RWPE1 (cell line): ENCODE measurements at regions not wholly inside any gene's neighbourhood (a gene's known extent, or its start where the extent isn't known, plus 50 kb on each side); places are given as distances from the start of the nearest gene placed in this dataset.

ENCODE experiments used
- CTCF ChIA-PET: fragments of 350-600 bp; sonication (Branson Sonifier 250); formaldehyde crosslinking; extraction: SDS; loops from one replicate; lab custom pipeline; 2021; lab: Yijun Ruan, JAX
- POLR2A ChIA-PET: fragments of 400-600 bp; formaldehyde crosslinking; extraction: SDS; loops from one replicate; lab custom pipeline; 2020; ENCODE audit warnings: antibody characterized with exemption; ENCODE audit not compliant: low non-redundant PET; lab: Yijun Ruan, JAX
- DNase-seq: peaks from one replicate; pipeline ENCODE4 v3.0.0; 2012; ENCODE audit warnings: low spot score
- H3K27ac ChIP-seq: fragments of 450-650 bp; 2 replicates; pipeline ENCODE4 v1.5.1; 2017
- CTCF ChIP-seq: fragments of 450-650 bp; conservative IDR thresholded peaks from 2 replicates; pipeline ENCODE4 v1.5.1; 2017; ENCODE audit warnings: low read depth, mild to moderate bottlenecking

GRCh38 chr3:124659175-124659574, 71.1 kb upstream of the UMPS start:
- TF ChIP-seq CTCF = no peak
- H3K27ac ChIP-seq = no peak overlapping the region
- ChIA-PET POLR2A (no interaction called here), CTCF (no interaction called here)
- no peak for DNase-seq

GRCh38 chr3:124660599-124660998, 69.7 kb upstream of the UMPS start:
- ChIA-PET POLR2A (no interaction called here), CTCF (interaction anchor here (0.5 kb wide), 1 partner anchor 347 kb away, joined by 3 read pairs; no protein-coding TSS in a partner anchor)
- no peak overlapping the region for H3K27ac ChIP-seq
- no peak for DNase-seq
- no peak for TF ChIP-seq CTCF

GRCh38 chr3:124663690-124664089, 66.6 kb upstream of the UMPS start:
- TF ChIP-seq CTCF = no peak
- ChIA-PET POLR2A (no interaction called here), CTCF (no interaction called here)
- no peak for DNase-seq
- H3K27ac ChIP-seq = no peak overlapping the region

GRCh38 chr3:124664804-124665203, 65.4 kb upstream of the UMPS start:
- TF ChIP-seq CTCF = no peak
- no peak for DNase-seq
- no peak overlapping the region for H3K27ac ChIP-seq
- ChIA-PET CTCF (interaction anchor here (0.6 kb wide), 1 partner anchor 25 kb away, joined by 9 read pairs; no protein-coding TSS in a partner anchor), POLR2A (no interaction called here)

GRCh38 chr3:124666067-124666466, 64.2 kb upstream of the UMPS start:
- ChIA-PET POLR2A (no interaction called here), CTCF (interaction anchor here (0.8 kb wide), 1 partner anchor 25 kb away, joined by 3 read pairs; no protein-coding TSS in a partner anchor)
- no peak for DNase-seq
- TF ChIP-seq CTCF = no peak
- H3K27ac ChIP-seq = no peak overlapping the region

- no peak overlapping the region for H3K27ac ChIP-seq
- ChIA-PET POLR2A (no interaction called here), CTCF (interaction anchor here (0.6 kb wide), 1 partner anchor 105 kb away, joined by 3 read pairs; no protein-coding TSS in a partner anchor)
- DNase-seq = no peak
- no peak for TF ChIP-seq CTCF
Measured at GRCh38 chr3:124669470-124669869, 60.8 kb upstream of the UMPS start.
